CD4-positive, alpha-beta T cell treated with Interleukin-6 at 100 ng/mL for 8 hours (primary cell): ENCODE measurements at regions not wholly inside any gene's neighbourhood (a gene's known extent, or its start where the extent isn't known, plus 50 kb on each side); places are given as distances from the start of the nearest gene placed in this dataset.
A peak's percentile ranks its signal among the peaks of the same experiment; 100 is the strongest.
"Not testable (repeated sequence)": the region's sequence is repeated elsewhere in the genome, so short reads cannot be mapped to it uniquely, and the experiment has no call there.

Source experiments
- DNase-seq: peaks from one replicate; pipeline ENCODE4 v3.0.0-alpha.2; 2020; ENCODE audit warnings: mixed read lengths, low spot score

- DNase-seq: no peak
Measured at GRCh38 chr10:100664316-100665149, 80.8 kb upstream of the PAX2 start.

GRCh38 chr10:100666634-100667033, 78.7 kb upstream of the PAX2 start:
- DNase-seq: not testable (repeated sequence)

GRCh38 chr10:100669616-100670015, 75.8 kb upstream of the PAX2 start:
- no peak for DNase-seq

DNA sequence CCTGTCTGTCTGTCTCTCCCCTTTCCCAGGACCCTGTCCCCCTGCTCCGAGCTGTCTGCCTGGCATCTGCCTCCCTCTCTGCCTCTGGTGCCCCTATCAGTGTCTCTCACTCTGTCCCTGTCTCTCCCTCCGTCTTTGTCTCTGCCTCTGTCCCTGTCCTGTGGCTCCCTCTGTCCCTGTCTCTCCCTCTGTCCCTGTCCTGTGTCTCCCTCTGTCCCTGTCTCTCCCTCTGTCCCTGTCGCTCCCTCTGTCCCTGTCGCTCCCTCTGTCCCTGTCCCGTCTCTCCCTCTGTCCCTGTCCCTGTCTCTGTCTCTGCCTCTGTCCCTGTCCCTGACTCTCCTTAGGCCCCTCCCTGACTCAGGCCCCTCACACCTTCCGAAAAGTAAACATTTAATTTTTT, 75.0 kb upstream of the PAX2 start:
- no peak for DNase-seq

- peak; percentile 29 for DNase-seq
Measured at GRCh38 chr10:100670828-100671479, 74.4 kb upstream of the PAX2 start.

- no peak for DNase-seq
Measured at GRCh38 chr10:100672199-100672598, 73.2 kb upstream of the PAX2 start.

- DNase-seq: no peak
Measured at GRCh38 chr10:100677290-100677945, 68.0 kb upstream of the PAX2 start.

- no peak for DNase-seq
Measured at GRCh38 chr10:100679327-100679726, 66.1 kb upstream of the PAX2 start.

DNA sequence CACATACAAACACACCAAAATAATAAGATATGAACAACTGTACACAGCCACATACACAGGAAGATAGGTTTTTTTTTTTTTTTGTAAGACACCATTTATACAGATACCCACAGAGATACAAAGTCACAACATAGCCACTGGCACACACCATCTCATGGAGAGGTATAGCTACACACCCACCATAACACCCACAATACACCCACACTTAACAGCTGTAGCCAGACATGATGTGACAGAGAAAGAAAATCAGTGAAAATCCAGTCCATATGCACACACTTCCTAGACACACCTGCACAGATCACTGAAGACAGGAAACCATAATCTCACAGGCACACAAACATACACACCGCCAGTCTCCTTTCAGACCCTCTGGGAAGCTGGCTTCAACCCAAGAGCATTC, 62.4 kb upstream of the PAX2 start:
- DNase-seq: no peak

DNA sequence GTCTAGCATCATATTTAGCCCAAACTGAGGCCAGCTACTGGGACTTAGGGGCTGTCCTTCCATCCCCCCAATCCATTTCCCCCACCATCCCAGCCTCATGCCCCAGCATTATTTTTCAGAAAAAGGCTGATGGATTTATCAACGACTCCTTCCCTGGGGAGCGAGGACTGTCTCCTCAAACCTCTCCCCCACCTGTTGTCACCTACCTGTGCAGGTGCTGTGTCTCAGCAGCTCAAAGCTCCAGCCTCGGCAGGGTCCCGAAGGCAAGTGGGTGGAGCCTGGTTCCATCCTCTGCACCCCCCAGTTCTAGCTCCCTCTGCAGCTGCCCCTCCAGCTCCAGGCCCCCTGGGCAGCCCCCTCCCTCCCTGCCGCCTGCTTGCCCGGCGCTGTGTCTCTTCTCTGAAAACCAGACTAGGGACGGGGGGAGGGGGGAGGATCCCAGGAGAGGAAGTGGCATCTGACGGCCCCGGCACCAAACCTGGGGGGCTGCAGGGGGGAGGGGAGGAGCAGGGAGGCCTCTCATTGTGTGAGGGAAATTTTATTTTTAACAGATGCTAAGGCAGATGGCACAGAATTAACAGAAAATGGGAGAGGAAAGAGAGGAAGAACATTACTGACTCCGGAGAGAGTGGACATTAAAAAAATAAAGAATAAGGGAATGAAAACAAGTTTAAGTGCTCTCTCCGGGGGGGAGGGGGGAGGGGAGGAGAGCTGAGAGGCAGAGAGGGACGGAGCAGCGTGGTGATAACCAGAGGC, 61.7 kb upstream of the PAX2 start:
- no peak for DNase-seq

DNA sequence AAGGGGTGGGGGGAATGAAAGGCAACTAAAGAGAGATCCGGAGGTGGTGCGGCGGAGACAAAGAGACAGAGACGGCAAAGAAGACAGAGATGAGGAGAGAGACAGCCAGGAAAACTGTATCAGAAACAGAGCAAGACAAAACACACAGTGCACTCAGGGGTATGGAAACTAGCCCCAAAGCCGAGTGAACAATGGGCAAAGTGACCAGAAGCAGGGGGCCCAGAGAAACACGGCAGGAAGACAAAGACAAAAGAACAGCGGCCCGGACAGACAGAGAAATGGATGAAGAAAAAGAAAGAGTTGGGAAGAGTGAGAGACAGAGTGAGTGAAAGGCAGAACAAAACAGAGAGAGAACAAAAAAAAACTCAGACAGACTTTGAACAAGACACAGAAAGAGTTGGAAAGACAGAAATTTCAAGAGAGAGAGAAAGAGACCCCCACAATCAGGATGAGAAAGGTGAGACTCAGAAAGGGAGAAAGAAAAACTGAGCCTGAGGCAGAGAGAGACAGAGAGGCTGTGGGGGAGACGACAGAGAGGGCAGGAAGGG, 60.6 kb upstream of the PAX2 start:
- no peak for DNase-seq

DNA sequence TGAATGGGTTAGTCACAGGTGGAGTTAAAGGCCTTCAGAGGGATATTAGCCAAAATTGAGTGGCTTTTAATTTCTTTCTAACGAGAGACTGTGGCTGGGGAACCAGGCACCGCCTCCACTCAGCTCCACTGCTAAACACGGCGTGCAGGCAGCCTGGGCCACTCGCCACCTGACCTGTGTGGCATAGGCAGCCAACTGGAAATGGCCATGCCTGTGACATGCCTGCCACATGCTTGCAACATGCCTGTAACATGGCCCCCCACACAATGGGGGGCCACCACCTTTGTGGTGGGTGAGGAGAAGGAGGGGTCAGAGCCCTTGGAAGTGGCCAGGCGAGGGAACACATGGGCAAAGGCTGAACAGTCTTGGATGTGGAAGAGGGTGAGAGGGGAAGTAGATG, 60.1 kb upstream of the PAX2 start:
- no peak for DNase-seq

GRCh38 chr10:100687143-100688003, 58.0 kb upstream of the PAX2 start:
- DNase-seq: no peak

- no peak for DNase-seq
Measured at GRCh38 chr10:100688201-100688600, 57.2 kb upstream of the PAX2 start.

DNA sequence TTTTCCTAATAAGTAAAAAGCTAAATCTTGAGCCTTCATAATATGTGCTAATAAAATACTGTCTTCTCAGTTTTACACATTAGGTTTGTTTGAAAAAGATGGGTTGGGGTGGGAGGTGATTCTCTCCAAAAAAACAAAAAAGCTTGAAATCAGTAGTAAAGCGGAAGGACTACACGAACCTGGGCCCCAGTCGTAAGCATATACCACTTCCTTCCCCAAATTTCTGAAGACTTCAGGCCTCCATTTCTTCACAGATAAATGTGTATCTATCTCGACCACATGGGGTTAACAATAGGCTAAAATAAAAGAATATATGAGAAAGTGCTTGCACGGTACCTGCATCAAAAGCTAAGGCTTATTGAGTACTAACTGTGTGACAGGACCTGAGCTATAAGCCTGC, 51.6 kb upstream of the PAX2 start:
- no peak for DNase-seq
